HL-60 (cell line): ENCODE measurements at regions not wholly inside any gene's neighbourhood (a gene's known extent, or its start where the extent isn't known, plus 50 kb on each side); places are given as distances from the start of the nearest gene placed in this dataset.

Experiments
- DNase-seq, 2 experiments: peaks; one replicate each; pipeline ENCODE4 v3.0.0-alpha.2; 2010 to 2020; ENCODE audit warnings: low read depth in 1 of 2, low spot score in 1 of 2
- H3K27ac ChIP-seq: fragments of 250-450 bp; sonication (Bioruptor Pico); replicated peaks from 2 replicates; pipeline ENCODE4 v1.5.1; 2020; ENCODE audit warnings: mild to moderate bottlenecking, moderate library complexity
- H3K27me3 ChIP-seq: fragments of 250-450 bp; sonication (Bioruptor Pico); 2 replicates; pipeline ENCODE4 v1.5.1; 2021; ENCODE audit warnings: mild to moderate bottlenecking, moderate library complexity; ENCODE audit not compliant: insufficient read depth, poor library complexity, severe bottlenecking
- H3K4me3 ChIP-seq: replicated peaks from 2 replicates; pipeline ENCODE4 v1.5.1; 2011; ENCODE audit warnings: mild to moderate bottlenecking, control low read depth, low read length; ENCODE audit not compliant: insufficient read depth
- CTCF ChIP-seq: IDR thresholded peaks from one replicate; pipeline ENCODE4 v1.5.1; 2011; ENCODE audit warnings: low read length, control low read depth, inconsistent platforms; ENCODE audit not compliant: insufficient read depth
- GABPA ChIP-seq: IDR thresholded peaks from 2 replicates; pipeline ENCODE4 v1.6.1; 2012; ENCODE audit warnings: low read depth
- POLR2AphosphoS5 ChIP-seq: IDR thresholded peaks from 2 replicates; pipeline ENCODE4 v1.6.1; 2012; ENCODE audit warnings: low read depth
- REST ChIP-seq: IDR thresholded peaks from 2 replicates; pipeline ENCODE4 v1.6.1; 2012; ENCODE audit warnings: low read depth; ENCODE audit not compliant: insufficient replicate concordance
- SPI1 ChIP-seq: IDR thresholded peaks from 2 replicates; pipeline ENCODE4 v1.6.1; 2012; ENCODE audit warnings: low read depth, mild to moderate bottlenecking, borderline replicate concordance

GRCh38 chr2:105582952-105583660 lies 161.6 kb upstream of the NCK2 start:
- H3K4me3 ChIP-seq: no peak overlapping the region
- H3K27me3 ChIP-seq: no peaks in the 10 kb centered on the region
- DNase-seq: no peak
- H3K27ac ChIP-seq: no peak overlapping the region
- TF ChIP-seq POLR2AphosphoS5: no peak
- no peak for TF ChIP-seq REST
- TF ChIP-seq GABPA: no peak
- no peak for TF ChIP-seq CTCF
- TF ChIP-seq SPI1: no peak

- Histone ChIP-seq H3K27me3 (no peaks in the 10 kb centered on the region), H3K4me3 (no peak overlapping the region), H3K27ac (no peak overlapping the region)
- DNase-seq: no peak
- TF ChIP-seq SPI1 (no peak), GABPA (no peak), REST (no peak), CTCF (no peak)
Observed at GRCh38 chr2:105581555-105581944, 163.2 kb upstream of the NCK2 start.

GRCh38 chr2:105580870-105581554 lies 163.7 kb upstream of the NCK2 start:
- no peak for DNase-seq
- TF ChIP-seq REST (no peak), CTCF (no peak), POLR2AphosphoS5 (no peak), SPI1 (no peak), GABPA (no peak)
- H3K27me3 ChIP-seq: no peaks in the 10 kb centered on the region
- no peak overlapping the region for H3K27ac ChIP-seq
- H3K4me3 ChIP-seq: no peak overlapping the region
